Suprapubic skin (tissue), 3 donors: ENCODE measurements at regions not wholly inside any gene's neighbourhood (a gene's known extent, or its start where the extent isn't known, plus 50 kb on each side); places are given as distances from the start of the nearest gene placed in this dataset.

Experiments used
- CTCF ChIP-seq, 2 donors: fragments of 200-600 bp in 1 of 2; fragments of 450-650 bp in 1 of 2; sonication (generic) in 1 of 2; IDR thresholded peaks; one replicate each; pipeline ENCODE4 v1.5.1; 2016 to 2019; ENCODE audit warnings: antibody characterized with exemption in 2 of 2, mild to moderate bottlenecking in 1 of 2, moderate library complexity in 1 of 2
- POLR2A ChIP-seq, 2 donors: fragments of 450-650 bp; IDR thresholded peaks; one replicate each; pipeline ENCODE4 v1.6.1; 2017; ENCODE audit warnings: antibody characterized with exemption in 2 of 2, mild to moderate bottlenecking in 2 of 2, moderate library complexity in 2 of 2

DNA sequence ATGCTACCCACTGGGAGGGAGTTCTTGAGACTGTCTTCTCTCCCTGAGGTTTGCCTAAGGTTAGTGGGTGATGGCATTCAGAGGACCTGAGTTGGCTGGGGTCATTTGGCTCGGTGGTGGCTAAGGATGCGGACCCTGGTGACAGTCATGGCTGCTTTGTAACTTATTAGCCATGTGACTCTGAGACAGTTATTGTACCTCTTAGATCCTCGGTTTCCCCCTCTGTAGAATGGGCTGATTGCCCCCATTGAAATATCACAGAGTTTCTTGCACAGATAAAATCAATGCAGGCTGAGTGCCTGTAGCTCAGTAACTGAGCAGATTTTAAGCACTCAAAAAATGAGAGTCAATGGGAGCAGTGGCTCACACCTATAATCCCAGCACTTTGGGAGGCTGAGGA is 96.7 kb upstream of the MED13L start:
- TF ChIP-seq CTCF (IDR thresholded peaks at IDR 0.05) (no peak), POLR2A (IDR thresholded peaks at IDR 0.05) (no peak)
